AG20443 (cell line): ENCODE measurements at regions not wholly inside any gene's neighbourhood (a gene's known extent, or its start where the extent isn't known, plus 50 kb on each side); places are given as distances from the start of the nearest gene placed in this dataset.
"Not testable (repeated sequence)": the region's sequence is repeated elsewhere in the genome, so short reads cannot be mapped to it uniquely, and the experiment has no call there.

Source experiments
- DNase-seq: peaks from one replicate; pipeline ENCODE4 v3.0.0; 2012; ENCODE audit warnings: low spot score, mixed read lengths

DNA sequence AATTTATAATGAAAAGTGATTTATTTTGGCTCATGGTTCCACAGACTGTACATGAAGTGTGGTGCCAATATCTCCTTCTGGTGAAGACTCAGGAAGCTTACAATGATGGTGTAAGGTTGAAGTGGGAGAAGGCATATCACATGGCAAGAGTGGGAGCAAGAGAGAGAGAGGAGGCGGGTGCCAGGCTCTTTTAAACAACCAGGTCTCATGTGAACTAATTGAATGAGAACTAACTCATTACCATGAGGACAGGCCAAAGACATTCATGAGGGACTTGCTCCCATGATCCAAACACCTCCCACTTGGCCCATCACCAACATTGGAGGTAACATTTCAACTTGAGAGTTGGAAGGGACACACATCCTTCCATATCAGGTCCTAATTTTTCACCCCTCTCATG, 155.2 kb downstream of the SLC38A4 start:
- DNase-seq = no peak

DNA sequence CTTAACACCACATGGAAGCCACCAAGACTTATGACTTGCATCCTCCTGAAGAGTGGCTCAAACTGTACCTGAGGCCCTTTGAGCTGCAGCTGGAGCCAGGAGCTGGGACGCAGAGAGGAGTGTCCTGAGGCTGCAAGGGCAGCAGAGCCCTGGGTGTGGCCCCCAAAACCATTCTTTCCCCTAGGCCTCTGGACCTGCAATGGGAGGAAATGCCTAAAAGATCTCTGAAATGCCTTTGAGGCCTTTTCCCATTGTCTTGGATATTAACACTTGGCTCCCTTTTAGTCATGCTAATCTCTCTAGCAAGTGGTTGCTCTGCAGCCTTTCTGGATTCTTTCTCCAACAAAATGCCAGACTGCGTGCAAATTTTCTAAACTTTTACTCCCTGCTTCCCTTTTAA, 156.1 kb downstream of the SLC38A4 start:
- DNase-seq = no peak

DNA sequence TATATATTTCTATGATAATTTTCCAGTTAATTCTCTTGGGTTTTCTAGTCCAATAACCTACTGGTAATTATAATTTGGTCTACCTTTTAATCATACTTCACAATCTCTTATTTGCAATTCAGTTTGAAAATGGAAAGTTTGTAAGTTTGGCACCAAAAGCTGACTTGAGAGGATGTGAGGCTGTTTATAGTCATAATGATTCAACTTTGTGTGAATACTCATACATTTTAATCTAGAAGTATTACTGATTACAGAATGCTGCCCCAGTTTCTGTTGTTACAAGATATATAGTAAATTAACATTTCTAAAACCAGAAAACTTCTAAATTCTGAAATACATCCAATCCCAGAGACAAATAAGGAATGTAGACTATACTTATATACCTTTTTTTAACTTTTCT, 158.2 kb downstream of the SLC38A4 start:
- no peak for DNase-seq

DNA sequence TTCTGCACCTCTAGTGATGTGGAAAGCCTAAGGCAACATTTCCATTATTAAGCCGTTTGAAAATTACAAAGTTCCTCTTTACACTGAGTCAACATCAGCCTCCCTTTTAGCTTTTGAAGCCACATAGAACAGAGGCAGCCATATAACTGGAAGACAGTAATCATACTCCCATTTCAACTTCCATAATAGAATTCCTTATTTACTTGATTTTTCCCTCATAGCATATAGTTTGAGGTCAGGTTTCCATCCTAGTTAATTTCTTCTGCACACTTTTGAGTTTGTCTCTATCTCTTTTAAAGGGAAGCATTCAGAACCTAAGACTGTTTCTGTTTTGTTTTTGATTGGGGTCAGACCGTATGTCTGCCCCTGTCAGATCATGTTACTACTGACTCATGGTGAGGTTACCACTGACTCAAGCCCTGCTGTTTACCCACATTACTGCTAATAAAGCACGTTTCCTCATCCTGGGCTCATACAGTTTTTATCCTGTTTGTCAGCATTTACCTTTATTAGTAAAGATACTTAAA, 161.0 kb downstream of the SLC38A4 start:
- peak; percentile 82 for DNase-seq

- DNase-seq = no peak
These were observed 162.5 kb downstream of the SLC38A4 start for GRCh38 chr12:46663318-46663717.

DNA sequence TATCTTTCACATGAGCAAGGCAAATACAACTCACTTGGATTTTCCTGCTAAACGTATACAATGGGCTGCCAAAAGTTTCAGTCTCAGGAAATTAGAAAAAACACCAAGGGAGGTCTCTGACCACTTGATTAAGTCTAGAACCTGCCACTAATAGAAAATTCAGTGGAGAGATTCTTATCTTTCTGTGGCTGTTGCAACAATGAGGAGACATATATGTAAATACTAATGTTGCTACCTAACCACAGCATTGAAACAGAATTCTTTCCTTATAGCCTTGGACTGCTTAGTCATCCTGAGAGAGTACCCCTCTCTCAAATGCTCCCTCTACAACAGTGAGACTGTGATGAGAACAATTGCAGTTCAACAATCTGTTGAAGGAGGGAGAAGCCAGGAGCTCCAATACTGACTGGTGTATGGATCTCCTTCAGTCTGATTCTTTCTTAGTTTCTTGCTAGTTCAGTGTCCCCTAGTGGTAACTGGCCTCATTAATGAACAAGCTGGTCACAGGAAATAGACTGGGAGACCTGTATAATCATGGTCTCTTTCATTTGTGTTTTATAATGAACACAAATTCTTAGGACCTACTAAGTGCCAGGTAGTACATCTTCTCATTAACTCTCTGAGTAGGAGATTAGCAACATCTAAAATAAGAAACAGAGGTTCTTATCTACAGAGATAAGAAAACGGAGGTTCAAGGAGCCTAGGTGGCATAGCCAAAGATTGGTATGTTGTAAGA, 164.5 kb downstream of the SLC38A4 start:
- DNase-seq = peak; percentile 68

DNA sequence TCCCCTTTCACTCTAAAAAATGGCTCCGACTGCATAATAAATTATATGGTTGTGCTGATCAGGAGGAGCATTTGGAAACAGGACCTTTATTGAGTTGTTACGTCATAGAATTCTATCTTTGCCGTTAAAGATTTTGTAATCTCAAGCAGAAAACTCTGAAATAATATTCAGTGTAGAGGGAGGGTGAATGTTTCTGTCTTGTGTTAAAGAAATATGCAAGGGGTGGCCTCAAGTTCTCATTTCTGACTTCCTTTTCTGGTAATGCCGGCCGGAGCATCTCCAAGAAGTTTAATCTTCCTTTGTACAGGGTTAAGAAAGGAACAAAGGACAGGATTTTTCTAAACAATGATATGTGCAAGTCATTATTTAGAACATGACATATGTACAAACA, 165.1 kb downstream of the SLC38A4 start:
- DNase-seq = no peak

DNA sequence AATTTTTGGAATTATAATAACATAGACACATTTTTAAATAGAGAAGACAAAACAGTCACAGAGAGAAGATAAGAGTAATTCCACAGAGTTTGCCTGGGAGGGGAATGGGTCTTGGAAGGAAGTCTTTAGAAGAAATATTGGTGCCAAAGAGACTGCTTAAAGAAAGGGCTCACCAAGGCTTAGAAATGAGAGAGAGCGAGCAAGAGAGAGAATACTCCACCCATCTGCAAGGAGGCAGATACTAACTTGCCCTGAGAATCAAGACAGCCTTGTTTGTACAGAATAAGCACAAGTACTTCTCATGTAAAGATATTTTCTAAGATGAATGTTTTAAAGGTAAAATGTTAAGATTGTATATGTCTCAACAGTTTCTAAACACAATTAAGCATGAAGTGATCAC, 165.5 kb downstream of the SLC38A4 start:
- DNase-seq = no peak

- no peak for DNase-seq
These were observed 166.0 kb downstream of the SLC38A4 start for GRCh38 chr12:46659824-46660223.

DNA sequence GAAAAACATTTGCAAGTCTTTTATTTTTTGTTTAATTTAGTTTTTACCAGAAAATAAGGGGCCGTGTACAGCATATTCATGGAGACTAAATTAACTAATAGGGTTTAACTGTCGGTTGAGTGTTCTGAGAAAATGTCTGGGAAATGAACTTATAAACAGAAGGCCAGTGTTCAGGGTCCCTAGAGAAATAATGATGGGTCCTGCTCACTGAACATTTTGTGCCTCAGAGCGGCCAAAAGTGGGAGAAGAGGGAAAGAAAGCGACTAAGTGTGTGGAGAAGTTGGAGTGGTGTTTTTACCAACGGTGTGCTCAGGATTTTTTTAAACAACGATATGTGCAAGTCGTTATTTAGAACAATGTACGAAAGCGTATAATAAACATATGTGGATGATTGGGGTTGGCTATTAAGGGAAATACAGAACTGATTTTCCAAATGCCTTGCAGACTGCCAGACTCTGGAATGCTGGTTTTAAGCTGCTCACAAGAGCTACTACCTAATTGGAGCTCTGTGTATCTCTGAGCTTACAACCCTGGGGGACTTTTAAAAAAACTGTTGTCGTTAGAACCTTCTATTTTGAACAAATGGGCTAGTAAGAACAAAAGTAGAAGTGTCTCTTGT, 166.7 kb downstream of the SLC38A4 start:
- DNase-seq = no peak

GRCh38 chr12:46657453-46658411, 168.1 kb downstream of the SLC38A4 start:
- no peak for DNase-seq

DNA sequence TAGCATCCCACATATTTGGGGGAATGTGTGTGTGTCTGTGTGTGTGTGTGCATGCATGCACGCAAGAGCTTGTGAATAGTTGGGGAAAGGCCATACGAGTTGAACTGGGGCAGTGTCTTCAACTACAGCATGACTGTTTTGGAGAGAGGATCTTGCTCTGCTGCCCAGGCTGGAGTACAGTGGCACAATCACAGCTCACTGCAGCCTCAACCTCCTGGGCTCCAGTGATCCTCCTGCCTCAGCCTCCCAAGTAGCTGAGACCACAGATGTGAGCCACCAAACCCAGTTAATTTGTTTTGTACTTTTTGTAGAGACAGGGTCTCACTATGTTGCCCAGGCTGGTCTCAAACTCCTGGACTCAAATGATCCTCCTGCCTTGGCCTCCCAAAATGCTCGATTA, 169.8 kb downstream of the SLC38A4 start:
- not testable (repeated sequence) for DNase-seq

GRCh38 chr12:46653311-46653710, 172.5 kb downstream of the SLC38A4 start:
- no peak for DNase-seq

- DNase-seq = no peak
These were observed 173.1 kb downstream of the SLC38A4 start for GRCh38 chr12:46652692-46653091.

- DNase-seq = no peak
These were observed 175.1 kb downstream of the SLC38A4 start for GRCh38 chr12:46650688-46651087.

DNA sequence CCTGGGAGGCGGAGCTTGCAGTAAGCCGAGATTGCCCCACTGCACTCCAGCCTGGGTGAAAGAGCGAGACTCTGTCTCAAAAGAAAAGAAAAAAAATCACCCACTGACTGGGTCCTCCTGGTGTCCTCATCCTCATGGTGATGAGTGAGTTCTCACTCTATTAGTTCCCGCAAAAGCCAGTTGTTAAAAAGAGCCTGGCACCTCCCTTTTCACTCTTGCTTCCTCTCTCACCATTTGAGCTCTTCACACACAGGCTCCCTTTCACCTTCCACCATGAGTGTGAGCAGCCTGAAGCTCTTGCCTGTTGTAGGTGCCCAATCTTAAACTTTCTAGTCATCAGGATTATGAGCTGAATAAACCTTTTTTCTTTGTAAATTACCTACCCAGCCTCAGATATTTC, 176.4 kb downstream of the SLC38A4 start:
- DNase-seq = no peak

DNA sequence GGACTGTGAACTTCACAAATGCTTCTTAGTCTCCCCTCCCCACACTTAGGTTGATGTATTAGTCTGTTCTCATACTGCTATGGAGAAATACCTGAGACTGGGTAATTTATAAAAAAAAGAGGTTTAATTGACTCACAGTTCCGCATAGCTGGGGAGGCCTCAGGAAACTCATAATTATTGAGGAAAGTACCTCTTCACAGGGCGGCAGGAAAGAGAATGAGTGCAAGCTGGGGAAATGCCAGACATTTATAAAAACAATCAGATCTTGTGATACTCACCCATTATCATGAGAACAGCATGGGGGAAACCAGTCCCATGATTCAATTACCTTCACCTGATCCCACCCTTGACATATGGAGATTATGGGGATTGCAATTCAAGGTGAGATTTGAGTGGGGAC, 178.8 kb downstream of the SLC38A4 start:
- DNase-seq = no peak

DNA sequence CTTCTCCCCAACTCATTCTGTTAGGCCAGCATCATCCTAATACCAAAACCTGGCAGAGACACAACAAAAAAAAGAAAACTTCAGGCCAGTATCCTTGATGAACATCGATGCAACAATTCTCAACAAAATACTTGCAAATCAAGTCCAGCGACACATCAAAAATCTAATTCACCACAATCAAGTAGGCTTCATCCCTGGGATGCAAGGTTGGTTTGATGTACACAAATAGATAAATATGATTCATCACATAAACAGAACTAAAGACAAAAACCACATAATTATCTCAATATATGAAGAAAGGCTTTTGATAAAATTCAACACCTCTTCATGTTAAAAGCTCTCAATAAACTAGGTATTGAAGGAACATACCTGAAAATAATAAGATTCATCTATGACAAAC, 184.1 kb downstream of the SLC38A4 start:
- DNase-seq = not testable (repeated sequence)

DNA sequence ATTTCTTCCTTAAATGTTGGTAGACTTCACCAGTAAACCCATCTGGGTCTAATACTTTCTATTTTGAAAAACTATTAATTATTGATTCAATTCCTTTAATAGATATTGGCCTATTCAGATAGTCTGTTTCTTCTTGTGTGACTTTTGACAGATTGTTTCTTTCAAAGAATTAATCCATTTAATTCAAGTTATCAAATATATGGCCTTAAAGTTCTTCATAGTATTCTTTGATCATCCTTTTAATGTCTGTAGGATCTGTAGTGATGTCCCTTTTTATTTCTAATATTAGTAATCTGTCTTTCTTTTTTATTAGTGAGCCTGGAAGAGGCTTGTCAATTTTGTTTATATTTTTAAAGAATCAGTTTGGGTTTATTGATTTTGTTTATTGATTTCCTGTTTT, 190.0 kb downstream of the SLC38A4 start:
- DNase-seq = no peak

DNA sequence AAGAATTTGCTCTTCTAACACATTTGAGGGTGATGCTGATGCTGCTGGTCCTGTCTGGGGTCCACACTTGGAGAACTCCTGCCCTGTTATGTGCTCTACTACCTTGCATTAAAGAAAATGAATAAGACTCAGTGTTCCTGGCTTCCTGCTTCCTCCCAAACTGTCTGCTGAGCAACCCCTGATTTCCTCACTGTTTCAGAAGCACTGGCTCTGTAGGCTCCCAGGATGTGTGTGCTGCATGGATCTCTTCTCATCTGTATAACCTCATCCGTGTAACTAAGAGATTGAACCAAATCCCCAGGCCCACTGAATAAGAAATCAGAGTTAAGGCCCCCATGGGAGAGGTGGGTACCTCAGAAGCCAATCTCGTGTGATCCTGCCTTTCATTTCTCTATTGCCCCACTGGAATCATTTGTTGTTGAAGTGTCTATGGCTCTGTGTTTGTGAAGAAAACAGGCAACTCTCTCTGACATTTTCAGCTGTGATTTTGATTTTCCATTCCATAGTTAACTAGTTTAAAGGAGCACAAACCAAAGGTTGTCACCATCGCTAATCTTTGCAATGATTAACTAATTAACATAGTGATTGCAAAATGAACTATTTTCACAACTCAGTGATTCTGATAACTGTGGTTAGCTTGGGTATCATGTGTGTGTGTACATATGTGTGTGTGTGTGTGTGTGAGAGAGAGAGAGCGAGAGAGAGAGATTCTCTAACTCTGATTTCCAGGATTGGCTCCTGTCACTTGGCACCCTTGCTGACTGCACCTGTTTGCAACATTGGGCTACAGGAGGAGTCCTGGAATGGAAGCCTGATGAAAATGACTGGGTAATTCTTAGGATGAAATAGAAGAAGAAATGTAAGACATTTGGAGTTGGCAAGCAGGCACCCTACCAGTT, 196.2 kb downstream of the SLC38A4 start:
- DNase-seq = no peak

DNA sequence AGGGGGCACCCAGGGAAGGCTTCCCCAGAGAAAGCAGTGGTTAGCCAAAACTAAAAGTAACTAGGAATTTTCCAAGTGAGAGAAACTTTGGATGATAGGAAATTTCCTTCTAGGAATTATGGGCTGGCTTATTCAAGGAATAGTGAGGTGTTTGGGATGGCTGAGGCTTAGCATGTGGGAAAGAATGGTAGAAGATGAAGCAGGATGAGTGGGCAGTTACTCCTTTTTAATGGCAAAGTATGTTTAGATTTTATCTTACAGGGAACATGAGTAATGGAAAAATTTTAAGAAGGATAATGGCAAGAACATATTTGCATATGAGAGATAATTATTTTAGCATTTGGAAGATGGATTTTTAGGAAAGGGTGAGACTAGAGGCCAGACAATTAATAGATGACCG, 197.6 kb downstream of the SLC38A4 start:
- DNase-seq = no peak

GRCh38 chr12:46627686-46628085, 198.1 kb downstream of the SLC38A4 start:
- DNase-seq = no peak
